GM19395 (cell line): ENCODE measurements at regions not wholly inside any gene's neighbourhood (a gene's known extent, or its start where the extent isn't known, plus 50 kb on each side); places are given as distances from the start of the nearest gene placed in this dataset.

Experiments
- ATAC-seq: cut with Tn5 transposase; IDR thresholded peaks from one replicate; pipeline ENCODE4 v1.9.1; 2021; ENCODE audit warnings: mild to moderate bottlenecking, moderate library complexity; ENCODE audit not compliant: unreplicated experiment

- no peak for ATAC-seq
Measured at GRCh38 chr13:72127031-72127430, 260.0 kb upstream of the DACH1 start.

GRCh38 chr13:72126424-72126823, 259.4 kb upstream of the DACH1 start:
- no peak for ATAC-seq

- no peak for ATAC-seq
Measured at GRCh38 chr13:72125561-72125960, 258.6 kb upstream of the DACH1 start.

- no peak for ATAC-seq
Measured at GRCh38 chr13:72122661-72123255, 255.8 kb upstream of the DACH1 start.

- no peak for ATAC-seq
Measured at GRCh38 chr13:72121466-72121865, 254.5 kb upstream of the DACH1 start.

GRCh38 chr13:72120632-72121031, 253.6 kb upstream of the DACH1 start:
- no peak for ATAC-seq

- no peak for ATAC-seq
Measured at GRCh38 chr13:72113931-72114330, 246.9 kb upstream of the DACH1 start.

GRCh38 chr13:72113076-72113475, 246.1 kb upstream of the DACH1 start:
- no peak for ATAC-seq

GRCh38 chr13:72112216-72112615, 245.2 kb upstream of the DACH1 start:
- ATAC-seq, result no peak

- ATAC-seq, result no peak
Measured at GRCh38 chr13:72109863-72110262, 242.9 kb upstream of the DACH1 start.

GRCh38 chr13:72104656-72105180, 237.7 kb upstream of the DACH1 start:
- ATAC-seq, result no peak

GRCh38 chr13:72101768-72102400, 234.9 kb upstream of the DACH1 start:
- no peak for ATAC-seq

- no peak for ATAC-seq
Measured at GRCh38 chr13:72100339-72100738, 233.3 kb upstream of the DACH1 start.

GRCh38 chr13:72097568-72097967, 230.6 kb upstream of the DACH1 start:
- ATAC-seq, result no peak

- no peak for ATAC-seq
Measured at GRCh38 chr13:72093262-72093661, 226.3 kb upstream of the DACH1 start.

- no peak for ATAC-seq
Measured at GRCh38 chr13:72074663-72075062, 207.7 kb upstream of the DACH1 start.

GRCh38 chr13:72072261-72072660, 205.3 kb upstream of the DACH1 start:
- no peak for ATAC-seq

GRCh38 chr13:72071713-72072112, 204.7 kb upstream of the DACH1 start:
- no peak for ATAC-seq

GRCh38 chr13:72062566-72062965, 195.6 kb upstream of the DACH1 start:
- ATAC-seq, result no peak

- ATAC-seq, result no peak
Measured at GRCh38 chr13:72061613-72062012, 194.6 kb upstream of the DACH1 start.

GRCh38 chr13:72050251-72050650, 183.2 kb upstream of the DACH1 start:
- no peak for ATAC-seq

GRCh38 chr13:72043366-72043765, 176.4 kb upstream of the DACH1 start:
- no peak for ATAC-seq

- ATAC-seq, result no peak
Measured at GRCh38 chr13:72041165-72041564, 174.2 kb upstream of the DACH1 start.
